ENCODE measurements at regions not wholly inside any gene's neighbourhood (a gene's known extent, or its start where the extent isn't known, plus 50 kb on each side); places are given as distances from the start of the nearest gene placed in this dataset.

DNA sequence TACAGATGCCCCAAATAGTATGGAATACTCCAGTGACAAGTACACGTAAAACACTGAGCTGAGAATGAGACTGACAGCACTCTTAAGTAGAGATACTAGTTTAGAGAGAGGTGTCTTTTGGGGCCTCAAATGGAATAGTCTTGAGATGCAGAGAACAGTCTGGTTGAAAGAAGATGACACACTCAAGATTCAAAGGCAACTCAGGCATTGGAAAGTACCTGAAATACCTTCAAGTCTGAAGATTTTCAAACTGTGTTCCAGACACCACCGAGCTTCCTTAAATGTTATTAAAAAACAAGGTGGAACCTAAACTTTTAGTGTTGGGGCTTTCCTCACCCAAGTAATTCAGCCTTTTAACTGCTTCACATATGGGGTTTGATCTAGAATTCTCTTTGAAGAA lies 437.7 kb downstream of the OMA1 start:
- TF ChIP-seq, protein P1, sequence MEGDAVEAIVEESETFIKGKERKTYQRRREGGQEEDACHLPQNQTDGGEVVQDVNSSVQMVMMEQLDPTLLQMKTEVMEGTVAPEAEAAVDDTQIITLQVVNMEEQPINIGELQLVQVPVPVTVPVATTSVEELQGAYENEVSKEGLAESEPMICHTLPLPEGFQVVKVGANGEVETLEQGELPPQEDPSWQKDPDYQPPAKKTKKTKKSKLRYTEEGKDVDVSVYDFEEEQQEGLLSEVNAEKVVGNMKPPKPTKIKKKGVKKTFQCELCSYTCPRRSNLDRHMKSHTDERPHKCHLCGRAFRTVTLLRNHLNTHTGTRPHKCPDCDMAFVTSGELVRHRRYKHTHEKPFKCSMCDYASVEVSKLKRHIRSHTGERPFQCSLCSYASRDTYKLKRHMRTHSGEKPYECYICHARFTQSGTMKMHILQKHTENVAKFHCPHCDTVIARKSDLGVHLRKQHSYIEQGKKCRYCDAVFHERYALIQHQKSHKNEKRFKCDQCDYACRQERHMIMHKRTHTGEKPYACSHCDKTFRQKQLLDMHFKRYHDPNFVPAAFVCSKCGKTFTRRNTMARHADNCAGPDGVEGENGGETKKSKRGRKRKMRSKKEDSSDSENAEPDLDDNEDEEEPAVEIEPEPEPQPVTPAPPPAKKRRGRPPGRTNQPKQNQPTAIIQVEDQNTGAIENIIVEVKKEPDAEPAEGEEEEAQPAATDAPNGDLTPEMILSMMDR (conservative IDR thresholded peaks at IDR 0.05), result no peak
- Mint-ChIP-seq H3K4me1 (ENCODE audit: unreplicated experiment) (no peaks in the 10 kb centered on the region), H3K4me3 (no peak overlapping the region), H3K27me3 (peaks cover 4% of the 10 kb centered on the region), H3K9me3 (no peaks in the 10 kb centered on the region), H3K36me3 (no peaks in the 10 kb centered on the region), H3K27ac (no peak overlapping the region)
- no peak for DNase-seq (ENCODE audit: extremely low spot score, unreplicated experiment)

DNA sequence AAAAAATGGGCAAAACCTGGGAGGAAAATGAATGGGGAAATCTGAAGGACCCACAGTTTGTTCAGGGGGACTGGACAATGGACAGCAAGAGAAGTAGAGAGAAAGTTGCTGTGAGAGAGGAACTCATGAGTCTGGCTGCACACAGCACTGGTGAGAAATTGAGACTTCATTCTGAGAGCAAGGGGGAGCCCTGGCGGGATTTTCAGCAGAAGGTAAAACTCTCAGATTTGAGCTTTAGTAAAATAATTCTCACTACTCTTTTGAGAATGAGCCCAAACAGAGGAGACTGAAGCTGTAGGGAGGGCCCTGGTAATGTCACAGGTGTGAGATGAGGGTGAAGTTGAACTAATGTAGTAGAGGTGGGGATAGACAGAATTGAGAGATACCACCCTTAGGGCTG lies 438.6 kb downstream of the OMA1 start:
- Mint-ChIP-seq H3K27me3 (peaks cover 4% of the 10 kb centered on the region), H3K4me3 (no peak overlapping the region), H3K9me3 (no peaks in the 10 kb centered on the region), H3K27ac (no peak overlapping the region), H3K36me3 (no peaks in the 10 kb centered on the region), H3K4me1 (ENCODE audit: unreplicated experiment) (no peaks in the 10 kb centered on the region)
- TF ChIP-seq, protein P1 (conservative IDR thresholded peaks at IDR 0.05), result no peak
- DNase-seq (ENCODE audit: extremely low spot score, unreplicated experiment), result no peak

DNA sequence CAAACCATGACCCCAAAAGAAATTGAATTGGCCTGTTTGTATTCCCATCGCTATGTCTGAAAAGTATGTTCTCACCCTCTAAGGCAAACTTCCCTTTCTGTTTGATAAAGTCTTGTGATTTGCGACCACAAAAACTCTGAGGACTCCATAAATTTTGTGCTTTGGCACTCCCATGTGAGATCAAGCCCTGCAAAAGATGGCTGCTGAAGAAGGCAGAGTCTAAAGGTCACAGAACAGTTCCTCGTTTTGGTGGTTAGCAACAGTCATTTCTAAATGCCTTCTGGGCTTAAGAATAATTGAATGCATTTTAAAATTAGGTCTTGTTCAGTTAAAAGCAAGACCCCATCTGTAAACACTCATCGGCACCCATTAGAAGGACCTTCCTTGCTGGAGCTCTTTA lies 441.6 kb downstream of the OMA1 start:
- no peaks in the 10 kb centered on the region for H3K4me1 Mint-ChIP-seq (ENCODE audit: unreplicated experiment)
- TF ChIP-seq, protein P1 (conservative IDR thresholded peaks at IDR 0.05), result no peak
- no peaks in the 10 kb centered on the region for H3K9me3 Mint-ChIP-seq

DNA sequence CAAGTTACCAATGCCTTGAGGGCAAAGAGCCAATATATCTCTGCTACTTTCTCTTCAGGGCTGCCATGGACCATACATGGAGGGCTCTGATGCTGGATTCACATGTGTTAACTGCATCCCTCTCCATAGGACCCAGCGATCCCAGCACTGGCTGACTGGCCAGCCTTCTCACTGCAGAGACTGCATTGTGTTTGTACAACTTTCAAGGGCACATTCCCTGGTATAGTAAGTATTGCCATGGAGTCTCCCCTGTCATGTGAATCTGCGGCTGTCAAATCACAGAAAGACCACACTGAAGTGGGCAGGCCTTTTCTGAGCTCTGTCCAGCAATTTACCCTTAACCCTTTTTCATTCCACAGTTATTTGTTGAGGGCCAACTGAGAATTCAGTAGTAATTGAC lies 449.8 kb downstream of the OMA1 start:
- DNase-seq (ENCODE audit: extremely low spot score, unreplicated experiment), result no peak
- Mint-ChIP-seq H3K9me3 (no peaks in the 10 kb centered on the region), H3K27me3 (no peaks in the 10 kb centered on the region), H3K4me1 (ENCODE audit: unreplicated experiment) (no peaks in the 10 kb centered on the region), H3K36me3 (no peaks in the 10 kb centered on the region), H3K27ac (no peak overlapping the region), H3K4me3 (no peak overlapping the region)
- TF ChIP-seq, protein P1 (conservative IDR thresholded peaks at IDR 0.05), result no peak

More for the DNA sequence above, 441.6 kb downstream of the OMA1 start:
- no peaks in the 10 kb centered on the region for H3K36me3 Mint-ChIP-seq
- no peak overlapping the region for H3K4me3 Mint-ChIP-seq
- H3K27me3 Mint-ChIP-seq, result no peaks in the 10 kb centered on the region
- H3K27ac Mint-ChIP-seq, result no peak overlapping the region
- DNase-seq (ENCODE audit: extremely low spot score, unreplicated experiment), result no peak

DNA sequence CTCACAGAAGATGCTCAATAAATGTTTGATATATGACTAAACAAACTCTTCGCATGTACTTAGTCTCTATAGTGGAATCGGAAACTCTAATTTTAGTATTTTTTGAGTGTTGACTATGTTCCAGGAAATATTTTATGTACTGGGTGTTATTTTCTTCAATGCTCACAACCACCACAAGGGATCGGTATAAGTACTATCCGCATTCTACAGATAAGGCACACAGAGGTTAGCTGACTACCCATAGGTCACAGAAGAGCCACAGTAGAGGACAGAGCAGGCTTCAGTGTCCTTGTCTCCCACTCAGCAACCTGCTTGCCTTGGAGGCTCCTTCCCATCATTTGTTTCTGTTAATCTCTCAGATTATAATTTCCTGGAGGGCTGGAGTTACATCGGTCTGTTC lies 451.3 kb downstream of the OMA1 start:
- no peaks in the 10 kb centered on the region for H3K9me3 Mint-ChIP-seq
- no peak overlapping the region for H3K27ac Mint-ChIP-seq
- H3K4me1 Mint-ChIP-seq (ENCODE audit: unreplicated experiment), result peaks cover 9% of the 10 kb centered on the region
- peaks cover 3% of the 10 kb centered on the region for H3K27me3 Mint-ChIP-seq
- TF ChIP-seq, protein P1 (conservative IDR thresholded peaks at IDR 0.05), result no peak
- DNase-seq (ENCODE audit: extremely low spot score, unreplicated experiment), result no peak
- H3K4me3 Mint-ChIP-seq, result no peak overlapping the region
- H3K36me3 Mint-ChIP-seq, result no peaks in the 10 kb centered on the region

DNA sequence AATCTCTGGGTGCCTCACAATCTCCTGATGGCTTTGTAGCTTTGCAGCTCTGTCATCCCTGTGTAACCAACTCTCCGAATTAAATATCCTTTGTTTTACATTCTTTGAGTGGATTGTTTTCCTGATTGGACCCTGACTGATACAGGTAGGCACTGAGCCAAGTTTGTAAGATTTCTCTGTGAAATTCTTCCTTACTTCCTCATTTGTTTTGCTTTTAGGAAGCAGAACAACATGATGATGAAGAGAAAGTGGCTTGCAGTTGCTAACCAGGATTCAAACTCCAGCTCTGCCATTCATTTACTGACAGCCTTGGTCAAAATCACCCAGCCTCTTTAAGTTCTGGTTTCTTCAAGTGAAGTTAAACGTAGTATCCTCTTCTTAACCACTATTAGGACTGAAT lies 452.3 kb downstream of the OMA1 start:
- Mint-ChIP-seq H3K9me3 (no peaks in the 10 kb centered on the region), H3K27me3 (peaks cover 3% of the 10 kb centered on the region), H3K4me1 (ENCODE audit: unreplicated experiment) (peaks cover 18% of the 10 kb centered on the region)

More for the DNA sequence above, 452.3 kb downstream of the OMA1 start:
- no peak for DNase-seq (ENCODE audit: extremely low spot score, unreplicated experiment)
- Mint-ChIP-seq H3K36me3 (no peaks in the 10 kb centered on the region), H3K27ac (no peak overlapping the region), H3K4me3 (no peak overlapping the region)
- TF ChIP-seq, protein P1 (conservative IDR thresholded peaks at IDR 0.05), result no peak
